HG03025 (cell line): ENCODE measurements at regions not wholly inside any gene's neighbourhood (a gene's known extent, or its start where the extent isn't known, plus 50 kb on each side); places are given as distances from the start of the nearest gene placed in this dataset.

Source experiments
- ATAC-seq: cut with Tn5 transposase; IDR thresholded peaks from one replicate; pipeline ENCODE4 v1.9.1; 2021; ENCODE audit warnings: mild to moderate bottlenecking, moderate library complexity; ENCODE audit not compliant: unreplicated experiment, low FRiP score

DNA sequence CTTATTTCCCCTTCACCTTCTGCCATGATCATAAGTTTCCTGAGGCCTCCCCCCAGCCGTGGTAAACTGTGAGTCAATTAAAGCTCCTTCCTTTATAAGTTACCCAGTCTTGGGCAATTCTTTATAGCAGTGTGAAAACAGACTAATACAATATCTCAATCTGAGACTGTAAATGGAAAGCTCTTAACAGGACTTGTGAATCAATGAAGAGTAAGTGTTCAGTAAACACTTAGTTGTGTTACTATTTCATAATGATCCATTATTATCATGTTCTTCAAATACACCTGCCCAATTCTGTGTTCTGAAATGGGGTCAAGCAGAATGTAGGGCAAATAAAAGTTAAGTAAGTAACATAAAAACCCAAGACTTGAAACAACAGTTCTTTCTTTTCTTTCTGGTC, 266.2 kb downstream of the TENT5A start:
- ATAC-seq = no peak

DNA sequence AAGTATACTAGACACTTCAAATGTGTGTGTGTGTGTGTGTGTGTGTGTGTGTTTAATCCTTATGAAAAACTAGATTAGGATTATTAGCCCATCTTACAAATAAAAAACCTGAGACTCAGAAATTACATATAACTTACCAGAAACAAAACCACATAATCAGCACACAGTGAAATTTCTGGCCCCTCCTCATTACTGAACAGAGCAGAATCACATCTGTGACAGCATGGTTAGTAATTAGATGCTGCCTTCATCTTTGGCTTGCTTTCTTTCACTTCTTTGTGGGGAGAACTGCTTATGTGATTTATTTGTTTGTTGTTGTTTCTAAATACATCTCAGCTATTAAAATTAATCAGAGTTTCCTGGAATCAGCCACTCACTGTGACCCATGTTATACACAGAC, 267.1 kb downstream of the TENT5A start:
- ATAC-seq = no peak

DNA sequence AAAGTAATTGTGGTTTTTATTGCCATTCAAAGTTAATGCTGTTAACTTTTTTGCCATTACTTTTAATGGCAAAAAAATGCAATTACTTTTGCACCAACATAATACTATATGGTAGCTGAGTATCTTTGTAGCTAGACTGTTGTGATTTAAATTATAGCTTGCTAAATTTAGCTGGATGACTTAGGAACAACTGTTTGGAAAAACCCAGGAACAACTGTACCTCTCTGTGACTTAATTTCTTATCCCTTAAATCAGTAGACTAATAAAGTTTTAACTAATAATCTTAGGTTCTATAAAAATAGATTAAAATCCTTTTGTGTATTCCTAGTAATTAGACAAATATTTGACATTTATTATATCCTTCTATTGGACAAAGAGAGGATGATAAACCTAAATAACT, 268.2 kb downstream of the TENT5A start:
- ATAC-seq = no peak

DNA sequence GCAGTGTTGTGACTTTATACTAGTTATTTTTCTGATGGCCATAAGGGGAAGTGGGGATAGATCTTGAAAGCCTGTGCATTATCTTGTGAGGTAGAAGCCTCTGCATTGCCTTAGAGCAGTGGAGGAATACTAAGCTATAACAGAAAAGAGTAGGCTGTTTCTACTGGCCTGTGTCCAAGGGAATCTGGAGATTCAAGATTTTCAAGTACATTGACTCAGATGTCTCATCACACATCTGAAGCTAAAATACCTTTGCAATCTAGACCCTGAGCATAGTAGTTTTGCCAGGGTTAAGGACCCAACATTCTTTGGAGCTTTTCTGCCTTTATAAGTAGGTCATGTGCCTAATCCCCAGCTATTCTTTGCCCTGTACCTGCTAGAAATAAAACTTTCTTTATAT, 272.3 kb downstream of the TENT5A start:
- ATAC-seq = no peak

DNA sequence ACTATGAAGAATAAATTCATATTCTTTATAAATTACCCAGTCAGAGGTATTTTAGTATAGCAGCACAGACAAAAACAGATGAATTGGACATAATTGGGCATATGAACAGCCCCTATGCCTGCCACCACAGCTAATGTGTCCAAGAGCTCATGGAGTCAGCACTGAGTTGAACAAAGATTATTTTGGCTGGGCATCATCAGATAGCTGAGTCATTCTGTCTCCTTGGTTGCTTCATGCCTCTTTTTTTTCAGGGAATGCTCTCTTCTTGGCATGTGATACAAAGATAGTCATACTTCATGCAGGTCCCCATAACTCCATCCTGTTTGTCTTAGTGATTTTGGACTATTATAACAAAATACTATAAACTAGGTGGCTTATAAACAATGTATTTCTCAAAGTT, 275.6 kb downstream of the TENT5A start:
- ATAC-seq = no peak

DNA sequence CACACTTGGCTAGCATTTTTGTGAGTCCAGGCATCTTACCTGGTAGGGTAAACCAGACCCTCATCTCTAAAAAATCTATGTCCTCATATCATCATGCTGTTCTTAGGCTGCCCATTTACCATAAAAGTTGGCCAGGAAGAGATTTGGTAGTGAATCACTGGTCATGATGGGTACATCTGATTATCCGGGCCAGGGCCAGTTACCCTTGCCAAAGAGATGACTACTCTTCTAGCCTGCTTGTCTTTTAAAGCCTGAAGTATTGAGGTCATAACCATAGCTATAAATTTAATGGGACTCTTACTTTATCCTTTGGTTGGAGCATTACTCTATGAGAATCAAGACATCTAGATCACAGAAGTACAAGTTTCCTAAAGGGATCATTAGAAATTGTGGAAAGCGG, 276.8 kb downstream of the TENT5A start:
- no peak for ATAC-seq

DNA sequence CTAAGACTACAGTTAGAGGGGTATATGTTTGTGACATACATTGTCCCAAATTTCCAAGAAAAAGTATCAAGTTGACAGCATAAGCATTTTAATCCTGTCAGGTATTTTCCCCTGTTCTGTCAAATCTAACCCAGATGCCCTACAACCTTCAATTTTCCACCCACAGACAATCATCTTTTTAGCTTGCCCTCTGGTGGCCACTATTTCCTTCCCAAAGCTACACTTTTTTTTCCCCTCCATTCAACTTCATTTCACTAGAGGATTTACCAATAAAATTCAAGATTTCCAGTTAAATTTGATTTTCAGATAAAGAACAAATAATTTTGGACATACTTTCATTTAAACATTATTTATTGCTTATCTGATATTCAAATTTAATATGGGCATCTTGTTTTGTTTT, 286.6 kb downstream of the TENT5A start:
- ATAC-seq = no peak

DNA sequence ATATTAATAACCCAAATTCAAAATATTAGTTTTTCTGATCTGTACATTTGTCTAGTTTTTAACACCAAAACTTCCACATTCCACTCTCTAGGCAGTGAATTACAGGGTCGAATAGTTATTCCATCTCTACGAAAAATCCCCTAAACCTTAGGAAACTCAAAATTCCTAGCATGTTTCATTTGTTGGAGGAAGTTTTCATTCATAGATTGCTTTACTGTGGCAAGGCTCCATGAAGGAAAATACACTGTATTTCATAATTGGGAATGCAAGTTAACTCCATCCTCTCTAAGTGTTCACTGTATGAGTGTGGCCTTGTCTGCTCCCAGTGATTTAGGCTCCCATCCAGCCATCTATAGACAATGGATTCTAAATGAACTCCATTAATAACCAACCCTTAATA, 296.1 kb downstream of the TENT5A start:
- ATAC-seq = no peak

DNA sequence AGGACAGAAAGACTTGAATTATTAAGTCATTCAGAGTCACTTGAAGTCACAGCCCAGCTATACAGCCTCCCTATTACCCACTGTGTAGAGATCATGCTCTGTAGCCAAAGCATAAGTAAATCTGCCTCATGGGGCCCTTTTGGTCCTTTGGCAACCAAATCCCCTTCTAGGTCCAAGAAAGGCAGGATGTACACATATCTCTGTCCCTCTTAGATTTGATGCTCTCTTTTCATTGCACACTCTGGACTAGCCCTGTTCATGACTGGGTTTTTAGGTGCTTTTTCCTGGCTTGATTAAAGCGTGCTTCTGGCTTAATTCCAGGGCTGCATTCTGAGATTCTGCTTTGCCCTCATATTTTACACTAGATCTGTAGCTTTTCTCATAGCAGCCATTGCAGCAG, 296.8 kb downstream of the TENT5A start:
- no peak for ATAC-seq

DNA sequence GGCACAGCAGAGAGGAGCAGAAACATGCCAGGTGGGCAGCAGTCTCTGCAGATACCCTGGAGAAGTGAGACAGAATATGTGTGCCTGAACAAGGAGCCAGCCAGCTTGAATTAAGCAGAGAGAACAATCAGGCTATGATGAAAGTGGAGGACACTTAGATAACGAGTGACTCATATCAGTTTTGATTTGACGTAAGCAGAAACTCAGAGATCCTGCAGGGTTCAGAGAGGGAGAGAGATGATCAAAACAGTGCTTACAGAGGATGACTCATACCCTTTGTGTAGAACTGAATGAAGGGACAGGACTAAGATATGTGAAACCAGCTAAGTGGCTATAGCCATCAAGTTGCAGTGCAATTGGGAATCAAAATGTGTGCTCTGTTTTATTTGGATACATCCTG, 300.7 kb downstream of the TENT5A start:
- ATAC-seq = no peak

DNA sequence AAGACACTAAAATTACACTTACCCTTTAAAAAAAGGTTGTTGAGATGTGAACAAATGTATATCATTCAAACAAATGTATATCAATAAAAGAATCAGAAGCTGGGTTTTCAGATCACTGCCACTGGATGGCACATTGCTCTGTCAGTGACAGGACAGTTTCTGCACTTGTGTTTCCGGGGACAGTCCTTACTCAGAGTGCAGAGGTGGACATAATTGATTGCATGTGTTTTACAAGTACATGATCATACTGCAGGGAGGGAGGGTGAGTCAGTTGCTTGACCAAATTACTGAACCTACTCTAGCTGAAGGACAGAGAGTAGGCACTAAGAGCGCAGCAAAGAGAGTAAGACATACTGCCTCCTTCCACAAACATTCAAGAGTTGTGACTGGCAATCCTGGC, 302.3 kb downstream of the TENT5A start:
- ATAC-seq = no peak

DNA sequence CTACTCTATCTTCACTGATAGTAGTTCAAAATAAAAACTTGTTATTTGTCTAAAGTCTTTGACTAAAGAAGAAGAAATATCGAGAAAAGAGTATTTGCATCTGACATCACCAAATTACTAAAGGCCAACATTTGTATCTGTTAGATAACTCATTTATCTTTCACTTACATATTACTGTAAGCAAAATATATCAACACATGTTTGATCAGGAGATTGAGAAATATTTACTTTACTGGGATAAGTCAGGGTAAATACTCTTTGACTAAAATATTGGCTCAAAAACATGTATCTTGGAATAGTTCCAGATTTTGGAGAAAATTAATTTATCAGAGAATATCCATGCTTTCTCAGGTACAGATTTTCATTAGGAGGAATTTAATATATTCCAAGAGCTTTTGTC, 306.0 kb downstream of the TENT5A start:
- ATAC-seq = no peak

DNA sequence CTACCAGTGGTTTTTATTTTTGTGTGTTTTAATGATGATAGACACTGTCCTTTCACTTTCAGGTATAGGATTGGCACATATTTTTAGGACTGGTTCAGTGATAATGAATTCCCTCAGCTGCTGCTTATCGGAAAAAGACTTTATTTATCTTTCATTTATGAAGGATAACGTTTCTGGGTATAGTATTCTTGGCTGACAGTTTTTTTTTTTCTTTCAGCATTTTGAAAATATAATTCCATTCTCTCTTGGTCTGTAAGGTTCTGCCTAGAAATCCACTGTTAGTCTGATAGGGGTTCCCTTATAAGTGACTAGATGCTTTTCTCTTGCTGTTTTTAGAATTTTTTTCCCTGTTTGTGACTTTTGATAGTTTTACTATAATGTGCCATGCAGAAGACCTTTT, 313.1 kb downstream of the TENT5A start:
- ATAC-seq = no peak

DNA sequence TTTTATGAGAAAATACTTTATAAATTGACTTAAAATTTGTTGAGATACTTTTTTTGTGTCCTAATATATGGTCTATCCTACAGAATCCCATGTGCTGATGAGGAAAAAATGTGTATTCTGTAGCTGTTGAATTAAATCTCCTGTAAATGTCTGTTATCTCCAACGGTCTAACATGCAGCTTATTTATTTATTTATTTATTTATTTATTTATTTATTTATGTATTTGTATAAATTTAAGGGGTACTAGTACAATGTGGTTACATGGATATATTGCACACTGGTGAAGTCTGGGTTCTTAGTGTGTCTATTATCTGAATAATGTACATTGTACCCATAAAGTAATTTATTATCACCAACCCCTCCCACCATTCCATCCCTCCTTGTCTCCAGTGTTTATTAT, 315.5 kb downstream of the TENT5A start:
- no peak for ATAC-seq

DNA sequence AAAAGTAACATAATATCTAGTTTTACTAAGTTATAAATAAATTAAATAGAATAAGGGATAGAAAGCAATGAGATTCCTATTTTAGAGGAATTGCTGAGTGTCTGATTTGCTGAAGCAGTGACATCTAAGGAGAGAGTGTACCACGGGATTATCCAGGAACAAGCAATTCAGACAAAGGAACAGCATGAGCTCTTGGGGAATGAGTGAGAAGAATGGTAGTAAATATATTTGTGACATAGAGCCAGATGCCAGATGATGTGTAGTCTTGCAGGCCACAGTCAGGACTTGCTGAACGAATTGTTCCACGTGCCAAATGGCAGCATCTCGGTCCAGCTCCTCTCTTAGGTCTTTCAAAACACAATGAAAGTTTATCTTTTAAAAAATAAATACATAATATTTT, 339.2 kb downstream of the TENT5A start:
- ATAC-seq = no peak

DNA sequence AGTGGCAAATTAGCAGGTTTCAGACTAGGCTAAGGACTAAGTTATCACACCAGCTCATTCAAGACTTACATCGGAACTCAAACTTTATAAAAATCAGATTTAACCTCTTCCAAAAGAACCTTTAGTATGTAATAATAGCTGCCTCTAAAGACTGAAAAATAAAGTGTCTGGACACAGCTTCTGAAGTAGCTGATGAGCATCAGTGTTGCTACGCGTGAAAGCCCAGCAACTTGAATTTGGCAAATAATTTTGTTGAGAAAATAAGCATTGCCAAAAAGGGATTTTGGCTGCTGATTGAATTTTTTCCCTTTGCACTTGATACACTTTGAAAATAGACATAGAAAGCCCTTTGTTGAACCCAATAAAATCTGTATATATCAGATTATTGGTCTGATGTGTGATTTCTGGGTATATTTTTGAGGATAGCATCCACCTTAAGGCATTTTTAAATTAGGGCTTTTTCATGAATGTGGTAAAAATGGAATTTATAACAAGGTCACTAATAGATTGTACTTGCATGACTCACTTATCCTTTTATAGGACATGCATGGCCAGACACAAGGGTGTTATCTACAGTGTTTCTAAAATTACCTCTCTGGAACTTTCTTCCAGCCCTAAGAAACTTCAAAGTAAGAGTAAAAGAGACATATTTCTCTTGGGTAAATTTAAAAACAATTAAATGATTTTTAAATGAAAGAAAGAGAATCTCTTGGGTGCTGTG, 350.4 kb downstream of the TENT5A start:
- ATAC-seq = no peak

DNA sequence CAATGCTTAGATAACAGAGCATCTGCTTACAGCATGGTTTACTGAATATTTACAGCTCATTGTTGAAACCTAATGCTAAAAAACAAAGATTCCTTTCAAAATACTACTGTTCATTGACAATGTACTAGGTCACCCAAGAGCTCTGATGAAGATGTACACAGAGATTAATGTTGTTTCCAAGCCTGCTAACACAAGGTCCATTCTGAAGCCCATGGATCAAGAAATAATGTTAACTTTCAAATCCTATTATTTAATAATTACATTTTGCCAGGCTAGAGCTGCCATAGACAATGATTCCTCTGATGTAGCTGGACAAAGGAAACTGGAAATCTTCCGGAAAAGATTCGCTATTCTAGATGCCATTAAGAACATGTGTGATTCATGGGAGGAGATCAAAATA, 355.6 kb downstream of the TENT5A start:
- ATAC-seq = no peak

DNA sequence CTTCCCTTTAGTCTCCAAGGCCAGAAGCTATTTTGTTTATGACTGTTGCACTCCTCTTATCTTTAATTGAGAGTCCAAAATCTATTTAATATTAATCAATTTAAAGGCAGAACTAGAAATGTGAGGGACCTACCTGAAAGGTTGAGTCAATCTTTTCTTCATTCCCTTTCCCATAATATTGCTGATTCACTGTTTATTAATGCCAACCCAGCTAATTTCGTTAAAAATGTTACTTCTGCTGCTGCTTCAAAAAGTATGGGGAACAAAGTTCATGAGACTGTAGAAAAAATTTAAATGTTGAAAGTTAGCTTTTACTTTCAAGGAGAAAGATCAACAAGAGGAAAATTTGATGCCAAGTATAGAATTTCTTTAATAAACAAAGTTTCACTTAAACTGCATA, 365.3 kb downstream of the TENT5A start:
- no peak for ATAC-seq

DNA sequence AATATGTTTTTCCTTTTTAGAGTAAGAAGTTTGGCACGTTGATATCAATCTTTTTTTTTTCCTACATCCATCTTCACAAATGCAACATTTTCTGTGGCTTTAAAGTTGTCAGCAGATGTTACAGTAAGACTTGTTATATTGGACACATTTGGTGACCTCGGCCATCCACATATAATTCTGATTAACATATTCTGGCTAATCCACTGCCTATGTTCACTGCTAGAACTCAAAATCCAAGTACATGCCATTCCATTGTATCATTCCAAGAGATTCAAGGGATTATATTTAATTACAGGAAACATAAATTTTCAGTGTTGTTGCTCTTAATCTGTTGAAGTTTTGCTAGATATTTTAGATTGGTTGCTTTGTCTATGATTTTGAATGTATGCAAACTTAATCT, 367.6 kb downstream of the TENT5A start:
- no peak for ATAC-seq

DNA sequence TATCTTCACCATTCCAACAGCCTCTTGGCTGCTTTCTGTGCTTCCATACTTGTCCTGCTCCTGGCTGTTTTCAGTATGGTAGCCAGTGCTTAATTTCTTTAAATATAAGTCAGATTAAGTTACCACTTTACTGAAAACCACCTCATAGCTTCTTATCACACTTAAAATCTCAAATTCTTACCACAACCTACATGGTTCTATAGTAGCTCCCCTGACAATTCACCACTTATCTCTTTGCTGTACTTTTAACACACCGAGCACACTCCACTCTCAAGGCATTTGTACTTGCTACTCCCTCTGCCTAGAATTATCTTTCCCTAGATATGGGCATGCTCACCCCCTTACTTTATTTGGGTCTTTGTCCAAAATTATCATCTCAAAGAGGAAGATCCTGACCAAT, 369.0 kb downstream of the TENT5A start:
- ATAC-seq = no peak

DNA sequence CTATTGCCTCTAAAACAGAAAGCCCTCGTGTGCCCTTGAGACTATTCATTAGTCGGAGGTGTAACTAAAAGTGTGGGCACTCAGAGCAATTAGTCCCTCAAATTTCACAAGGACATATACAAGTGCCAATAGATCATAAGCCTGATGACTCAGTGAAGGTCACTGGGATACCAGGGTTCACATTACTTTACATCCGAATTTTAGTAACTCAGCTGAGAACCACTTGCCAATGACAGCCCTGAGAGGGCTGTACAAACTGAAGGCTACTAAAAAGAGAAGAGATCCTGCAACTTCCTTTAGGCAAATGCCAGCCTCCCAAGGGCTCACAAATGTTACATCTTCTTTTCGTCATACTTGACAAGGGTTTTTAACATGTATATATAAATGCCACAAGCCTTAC, 369.6 kb downstream of the TENT5A start:
- no peak for ATAC-seq

DNA sequence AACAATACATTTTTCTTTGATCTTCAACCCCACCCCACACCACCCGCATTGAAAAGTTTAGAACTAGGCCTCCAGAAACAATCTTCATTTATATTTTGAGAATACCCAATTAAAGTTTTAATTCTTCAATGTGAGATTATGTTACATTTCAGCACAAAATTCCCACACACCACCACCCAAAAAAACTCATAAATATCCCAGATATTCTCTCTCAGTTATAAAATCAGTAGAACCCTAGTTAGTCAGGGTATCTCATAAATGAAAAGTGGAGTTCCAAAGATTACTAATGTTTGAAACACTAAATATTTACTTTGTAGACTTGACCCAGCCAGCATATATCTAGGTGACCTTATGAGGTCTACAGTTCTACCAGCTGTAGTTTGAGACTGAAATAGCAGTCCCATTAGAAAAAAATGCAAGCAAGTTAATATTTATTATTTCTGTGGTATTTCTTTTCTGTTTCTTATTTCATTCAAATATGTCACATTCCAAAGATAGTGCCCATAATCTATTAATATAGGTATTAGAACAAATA, 371.0 kb downstream of the TENT5A start:
- ATAC-seq = no peak
